Stimulated activated CD4-positive, alpha-beta T cell treated with anti-CD3 and anti-CD28 coated beads, Interleukin-12 subunit alpha, Interleukin-12 subunit beta, amount 100 ng/mL, for 48 hours (primary cell): ENCODE measurements at regions not wholly inside any gene's neighbourhood (a gene's known extent, or its start where the extent isn't known, plus 50 kb on each side); places are given as distances from the start of the nearest gene placed in this dataset.
"Not testable (repeated sequence)": the region's sequence is repeated elsewhere in the genome, so short reads cannot be mapped to it uniquely, and the experiment has no call there.

Experiments used
- DNase-seq, 3 donors: peaks; one replicate each; pipeline ENCODE4 v3.0.0-alpha.2; 2020; ENCODE audit warnings: low read depth in 2 of 3, low spot score in 1 of 3

GRCh38 chr2:187679454-187679853, 125.2 kb upstream of the TFPI start:
- no peak for DNase-seq

- DNase-seq, result no peak
These were observed 129.9 kb upstream of the TFPI start for GRCh38 chr2:187684174-187684573.

GRCh38 chr2:187686416-187687024, 132.3 kb upstream of the TFPI start:
- no peak for DNase-seq

DNA sequence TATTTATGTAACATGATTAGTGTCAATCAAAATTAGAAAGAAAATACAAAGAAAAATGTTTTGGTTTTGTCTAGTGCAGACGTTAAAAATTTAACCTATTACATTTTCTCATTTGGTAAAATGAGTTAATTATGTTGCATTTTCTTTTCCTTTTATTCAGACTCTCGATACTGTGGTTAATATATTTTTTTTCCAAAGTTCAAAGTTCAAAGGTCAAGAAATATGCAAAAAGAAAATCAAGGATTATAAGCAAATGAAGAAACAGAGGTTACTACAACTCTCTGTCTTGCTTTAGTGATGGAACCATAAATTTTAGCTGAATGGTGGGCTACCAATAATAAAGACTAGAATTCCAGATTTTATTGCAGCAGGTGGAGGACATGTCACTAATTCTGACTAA, 133.3 kb upstream of the TFPI start:
- no peak for DNase-seq

DNA sequence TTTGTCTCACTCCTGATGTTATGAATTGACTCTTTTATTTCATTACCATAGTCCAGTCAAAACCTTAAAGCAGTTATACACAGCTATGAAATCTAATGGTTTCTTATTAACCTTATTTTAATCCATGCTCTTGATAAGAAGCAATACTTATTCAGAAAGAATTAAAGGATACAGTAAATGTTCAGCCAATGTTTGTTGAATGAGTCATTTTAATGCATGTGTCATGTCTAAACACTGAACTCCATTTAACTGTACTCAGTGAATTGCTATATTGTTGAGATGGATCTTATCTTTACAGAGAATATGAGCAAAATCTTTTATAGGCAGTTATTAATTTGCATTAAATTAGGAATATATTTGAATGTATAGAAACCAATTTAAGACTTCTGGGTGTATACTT, 135.1 kb upstream of the TFPI start:
- DNase-seq, result no peak

DNA sequence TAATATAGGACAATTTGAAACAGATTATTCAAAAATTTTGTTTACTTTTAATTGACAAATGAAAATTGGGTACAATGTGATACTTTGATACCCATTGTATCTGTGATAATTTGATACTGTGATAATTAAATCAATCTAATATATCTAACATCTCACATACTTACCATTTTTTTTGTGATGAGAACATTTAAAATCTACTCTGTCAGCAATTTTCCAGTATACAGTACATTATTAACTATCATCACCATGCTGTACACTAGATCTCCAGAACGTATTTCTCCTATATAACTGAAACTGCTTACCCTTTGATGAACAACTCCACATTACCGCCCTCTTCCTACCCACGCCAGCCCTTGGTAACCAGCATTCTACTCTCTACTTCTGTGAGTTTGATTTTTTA, 139.7 kb upstream of the TFPI start:
- DNase-seq, result no peak

DNA sequence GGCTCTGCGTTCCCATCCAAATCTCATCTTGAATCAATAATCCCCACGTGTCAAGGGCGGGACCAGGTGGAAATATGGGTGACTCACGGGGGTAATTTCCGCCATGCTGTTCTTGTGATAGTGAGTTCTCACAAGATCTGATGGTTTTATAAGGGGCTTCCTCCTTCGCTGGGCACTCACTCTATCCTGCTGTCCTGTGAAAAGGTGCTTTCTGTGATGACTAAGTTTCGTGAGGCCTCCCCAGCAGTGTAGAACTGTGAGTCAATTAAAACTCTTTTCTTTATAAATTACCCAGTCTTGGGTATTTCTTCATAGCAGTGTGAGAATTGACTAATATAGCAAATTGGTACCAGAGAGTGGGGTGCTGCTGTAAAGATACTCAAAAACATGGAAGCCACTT, 142.4 kb upstream of the TFPI start:
- not testable (repeated sequence) for DNase-seq

- no peak for DNase-seq
These were observed 144.3 kb upstream of the TFPI start for GRCh38 chr2:187698374-187699110.

DNA sequence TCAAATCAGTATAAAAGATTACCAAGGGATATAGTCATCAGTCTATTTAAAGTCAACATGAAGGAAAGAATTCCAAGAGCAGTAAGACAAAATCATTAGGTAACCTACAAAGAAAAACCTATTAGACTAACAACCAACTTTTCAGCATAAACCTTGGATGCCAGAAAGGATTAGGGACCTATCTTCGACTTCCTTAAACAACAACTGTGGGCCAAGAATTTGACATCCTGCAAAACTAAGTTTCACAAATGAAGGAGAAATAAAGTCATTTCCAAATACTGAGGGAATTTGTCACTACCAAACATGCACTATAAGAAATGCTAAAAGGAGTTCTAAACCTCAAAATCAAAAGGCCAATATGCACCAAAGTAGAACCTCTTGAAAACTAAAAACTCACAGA, 147.9 kb upstream of the TFPI start:
- DNase-seq, result no peak

DNA sequence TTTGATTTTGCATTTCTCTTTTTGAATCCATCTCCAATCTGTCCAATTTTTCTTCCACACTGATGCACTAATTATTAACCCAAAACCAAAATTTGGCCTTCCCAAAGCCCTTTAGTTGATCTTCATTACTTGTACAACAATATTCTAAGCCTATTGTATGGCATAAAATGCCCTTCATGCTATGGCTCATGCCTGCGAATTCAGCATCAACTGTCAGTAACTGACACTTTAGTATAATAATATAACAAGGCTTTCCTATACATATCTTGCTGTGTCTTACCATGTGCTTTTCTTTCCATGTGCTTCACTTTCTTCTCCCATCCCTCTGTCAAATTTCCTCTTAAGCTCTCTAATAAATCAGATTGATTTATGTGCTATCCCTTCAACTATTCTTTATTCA, 154.0 kb upstream of the TFPI start:
- DNase-seq, result no peak

GRCh38 chr2:187709065-187709464, 154.8 kb upstream of the TFPI start:
- DNase-seq, result no peak

- DNase-seq, result no peak
These were observed 156.7 kb upstream of the TFPI start for GRCh38 chr2:187710791-187711521.

GRCh38 chr2:187715590-187715989, 161.4 kb upstream of the TFPI start:
- no peak for DNase-seq

GRCh38 chr2:187716301-187716700, 162.1 kb upstream of the TFPI start:
- no peak for DNase-seq

DNA sequence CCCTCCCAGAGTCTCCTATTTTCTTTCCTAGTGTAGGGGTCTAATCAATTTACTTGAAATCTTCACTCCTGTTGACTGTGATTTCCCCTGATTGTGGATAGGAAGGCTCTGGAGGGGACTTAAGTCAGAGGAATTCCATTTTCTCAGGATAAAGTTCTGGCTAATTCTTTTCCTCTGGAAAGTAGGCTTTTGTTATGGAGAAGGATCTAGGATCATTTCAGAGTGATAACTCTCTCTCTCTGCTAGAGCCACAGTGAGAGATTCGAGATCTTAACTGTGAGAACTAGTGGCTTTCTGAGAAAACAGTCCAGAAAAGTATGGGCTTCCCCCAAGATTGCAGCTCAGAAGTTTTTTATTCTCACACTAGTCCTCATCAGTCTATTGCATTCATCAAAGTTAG, 163.9 kb upstream of the TFPI start:
- no peak for DNase-seq

DNA sequence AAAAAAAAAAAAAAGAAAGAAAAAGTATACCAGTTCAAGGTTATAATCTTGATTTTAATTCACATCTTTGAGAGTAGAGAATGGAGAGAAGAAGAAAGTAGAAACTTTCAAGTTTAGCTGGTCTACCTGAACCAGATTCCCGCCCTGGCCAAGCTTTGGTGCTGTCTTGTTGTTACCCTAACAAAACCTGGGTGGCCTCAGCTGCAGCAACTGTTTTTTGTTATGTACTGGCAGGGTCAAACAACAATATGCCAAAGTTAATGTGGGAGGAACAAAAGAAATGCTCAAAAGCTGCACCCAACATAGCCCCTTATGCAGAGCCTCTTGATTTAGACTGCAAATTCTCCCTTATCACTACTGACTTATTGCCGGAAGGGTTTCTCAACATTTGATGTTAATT, 165.3 kb upstream of the TFPI start:
- DNase-seq, result no peak

- no peak for DNase-seq
These were observed 194.7 kb upstream of the TFPI start for GRCh38 chr2:187748958-187749357.

DNA sequence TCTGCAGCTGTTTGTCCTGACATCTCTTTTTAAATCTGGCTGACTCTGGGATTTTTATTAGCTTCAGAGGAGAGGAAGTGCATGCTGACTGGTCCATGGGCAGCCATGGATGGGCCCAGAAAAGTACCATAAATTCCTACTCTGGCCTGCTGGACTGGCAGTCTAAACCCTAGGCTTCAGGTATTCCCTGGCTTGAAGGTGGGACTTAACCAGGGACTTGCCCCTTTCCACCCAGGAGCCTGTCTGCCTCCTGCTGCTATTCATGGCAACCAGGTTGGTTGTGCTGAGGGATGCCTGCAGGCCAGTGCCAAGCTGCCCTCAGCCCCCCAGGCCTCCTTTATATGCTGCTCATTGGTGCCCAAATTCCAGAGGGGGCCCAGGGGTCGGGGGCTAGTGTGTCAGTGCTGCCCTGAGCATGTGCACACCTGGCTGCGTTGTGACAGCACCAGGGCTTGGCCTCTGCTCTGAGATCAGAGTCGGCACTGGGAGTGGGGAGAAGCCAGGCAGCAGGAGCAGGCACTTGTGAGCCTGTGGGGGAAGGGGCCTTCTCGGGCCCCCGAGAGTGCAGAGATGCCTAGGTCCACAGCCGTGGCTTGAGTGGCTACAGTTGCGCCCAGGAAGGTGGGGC, 195.7 kb upstream of the TFPI start:
- DNase-seq, result no peak

- no peak for DNase-seq
These were observed 214.8 kb upstream of the TFPI start for GRCh38 chr2:187768995-187769394.

DNA sequence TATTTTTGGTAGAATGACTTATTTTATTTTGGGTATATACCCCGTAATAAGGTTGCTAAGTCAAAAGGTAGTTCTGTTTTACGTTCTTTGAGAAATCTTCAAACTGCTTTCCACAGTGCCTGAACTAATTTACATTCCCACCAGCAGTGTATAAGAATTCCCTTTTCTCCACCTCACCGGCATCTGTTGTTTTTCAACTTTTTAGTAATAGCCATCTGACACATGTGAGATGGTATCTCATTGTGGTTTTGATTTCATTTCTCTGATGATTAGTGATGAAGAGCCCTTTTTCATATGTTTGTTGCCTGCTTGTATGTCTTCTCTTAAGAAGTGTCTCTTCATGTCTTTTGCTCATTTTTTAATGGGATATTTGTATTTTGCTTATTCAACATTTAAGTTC, 215.2 kb upstream of the TFPI start:
- DNase-seq, result no peak

- DNase-seq, result no peak
These were observed 220.4 kb upstream of the TFPI start for GRCh38 chr2:187774551-187775071.

- DNase-seq, result no peak
These were observed 221.0 kb upstream of the TFPI start for GRCh38 chr2:187775196-187775595.
